Amygdala (tissue), 56 donors: ENCODE measurements at regions not wholly inside any gene's neighbourhood (a gene's known extent, or its start where the extent isn't known, plus 50 kb on each side); places are given as distances from the start of the nearest gene placed in this dataset.
"Not testable (repeated sequence)": the region's sequence is repeated elsewhere in the genome, so short reads cannot be mapped to it uniquely, and the experiment has no call there.

Experiments
- DNase-seq, 56 donors: peaks; one replicate each; lab custom pipeline; 2025; lab: John Stamatoyannopoulos, UW

- no peak for DNase-seq
These were observed 321.0 kb downstream of the TMEM121 start for GRCh38 chr14:105847400-105847799.

GRCh38 chr14:105848570-105848969 is 322.2 kb downstream of the TMEM121 start:
- no peak for DNase-seq

DNA sequence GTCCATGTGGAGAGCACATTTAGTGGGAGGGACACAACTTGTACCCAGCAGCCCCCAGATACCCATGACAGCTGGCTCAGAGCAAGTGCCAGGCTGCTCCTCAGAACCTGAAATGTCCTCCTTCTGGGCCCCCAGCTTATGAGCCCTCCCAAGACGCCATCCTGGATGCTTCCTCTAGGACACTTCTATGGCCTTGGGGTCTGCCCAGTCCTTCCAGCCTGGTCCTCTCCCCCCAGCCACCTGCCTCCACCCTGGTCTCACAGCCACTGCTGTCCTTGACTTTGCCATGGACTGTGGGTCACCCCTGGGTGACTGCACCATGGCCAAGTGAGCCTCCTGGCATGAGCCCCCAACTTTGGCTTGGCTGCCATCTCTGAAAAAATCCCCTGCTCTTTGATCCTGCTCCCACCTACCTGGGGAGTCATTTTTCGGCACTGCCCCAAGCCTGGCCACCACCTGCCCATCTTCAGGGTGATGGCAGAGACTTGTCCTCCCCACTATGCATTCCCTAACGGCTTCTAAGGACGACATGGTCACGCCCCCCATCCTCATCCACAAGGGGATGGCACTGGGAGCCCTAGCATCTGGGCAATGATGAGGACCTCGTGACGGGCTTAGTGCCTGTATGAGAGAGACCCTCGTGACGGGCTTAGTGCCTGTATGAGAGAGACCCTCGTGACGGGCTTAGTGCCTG is 323.7 kb downstream of the TMEM121 start:
- no peak for DNase-seq

GRCh38 chr14:105850853-105851581 is 324.6 kb downstream of the TMEM121 start:
- no peak for DNase-seq

GRCh38 chr14:105851716-105852377 is 325.5 kb downstream of the TMEM121 start:
- DNase-seq, result no peak

DNA sequence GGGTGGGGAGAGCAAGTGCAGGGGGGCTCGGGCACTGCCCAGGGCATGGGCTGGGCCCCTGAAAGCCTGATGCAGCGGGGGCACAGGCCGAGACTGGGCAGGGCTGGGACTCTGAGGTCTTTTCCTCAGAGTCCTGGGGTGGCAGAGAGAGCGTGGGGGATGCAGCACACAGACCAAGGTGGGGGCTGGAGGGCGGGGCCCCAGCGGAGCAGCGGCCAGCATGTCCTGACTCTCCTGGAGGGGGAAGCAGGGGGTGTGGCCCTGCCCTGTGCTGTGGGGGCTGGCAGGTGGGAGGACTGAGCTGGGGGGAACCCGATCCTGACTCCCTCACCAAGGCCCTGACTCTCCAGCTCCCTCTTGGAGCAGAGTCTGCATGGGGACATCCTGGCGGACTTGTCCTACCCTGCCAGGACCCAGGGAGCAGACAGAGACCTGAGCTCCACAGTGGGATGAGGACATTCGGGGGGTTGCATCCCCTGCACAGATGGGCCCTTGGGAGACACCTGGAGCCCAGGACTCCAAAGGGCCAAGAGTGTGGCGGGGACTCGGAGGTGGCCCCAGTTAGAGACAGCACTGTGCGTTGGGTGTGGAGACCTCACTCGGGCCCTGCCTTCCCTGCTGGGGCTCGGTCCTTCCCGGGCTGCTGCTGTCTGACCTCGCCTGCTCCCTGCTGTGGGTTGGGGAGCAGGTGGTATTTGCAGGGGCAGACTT is 326.1 kb downstream of the TMEM121 start:
- no peak for DNase-seq

GRCh38 chr14:105853089-105853906 is 326.9 kb downstream of the TMEM121 start:
- DNase-seq, result peak in 1 of 56 donors; percentile 17

DNA sequence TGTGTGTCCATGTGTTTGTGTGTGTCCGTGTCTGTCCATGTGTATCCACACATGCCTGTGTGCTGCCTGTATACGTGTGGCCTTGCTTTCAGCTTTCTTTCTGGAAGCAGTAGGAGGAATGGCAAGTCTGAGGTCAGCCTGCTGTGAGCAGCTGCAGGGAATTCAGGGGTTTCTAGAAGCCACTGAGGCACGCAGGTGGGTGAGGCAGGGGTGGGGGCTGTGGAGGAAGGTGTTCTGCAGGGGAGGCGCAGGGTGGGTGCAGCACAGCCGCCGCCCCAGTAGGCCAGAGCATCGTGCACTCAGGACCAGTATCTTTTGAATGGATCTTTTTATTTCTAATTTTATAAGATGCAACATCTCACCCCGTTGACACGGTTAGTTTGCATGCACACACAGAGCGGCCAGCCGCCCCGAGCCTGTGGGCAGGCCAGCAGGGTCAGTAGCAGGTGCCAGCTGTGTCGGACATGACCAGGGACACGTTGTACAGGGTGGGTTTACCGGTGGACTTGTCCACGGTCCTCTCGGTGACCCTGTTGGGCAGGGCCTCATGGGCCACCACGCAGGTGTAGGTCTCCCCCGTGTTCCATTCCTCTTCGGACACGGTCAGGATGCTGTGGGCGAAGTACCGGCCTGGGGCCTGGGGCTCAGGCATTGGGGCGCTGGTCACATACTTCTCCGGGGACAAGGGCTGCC is 327.7 kb downstream of the TMEM121 start:
- DNase-seq, result no peak

DNA sequence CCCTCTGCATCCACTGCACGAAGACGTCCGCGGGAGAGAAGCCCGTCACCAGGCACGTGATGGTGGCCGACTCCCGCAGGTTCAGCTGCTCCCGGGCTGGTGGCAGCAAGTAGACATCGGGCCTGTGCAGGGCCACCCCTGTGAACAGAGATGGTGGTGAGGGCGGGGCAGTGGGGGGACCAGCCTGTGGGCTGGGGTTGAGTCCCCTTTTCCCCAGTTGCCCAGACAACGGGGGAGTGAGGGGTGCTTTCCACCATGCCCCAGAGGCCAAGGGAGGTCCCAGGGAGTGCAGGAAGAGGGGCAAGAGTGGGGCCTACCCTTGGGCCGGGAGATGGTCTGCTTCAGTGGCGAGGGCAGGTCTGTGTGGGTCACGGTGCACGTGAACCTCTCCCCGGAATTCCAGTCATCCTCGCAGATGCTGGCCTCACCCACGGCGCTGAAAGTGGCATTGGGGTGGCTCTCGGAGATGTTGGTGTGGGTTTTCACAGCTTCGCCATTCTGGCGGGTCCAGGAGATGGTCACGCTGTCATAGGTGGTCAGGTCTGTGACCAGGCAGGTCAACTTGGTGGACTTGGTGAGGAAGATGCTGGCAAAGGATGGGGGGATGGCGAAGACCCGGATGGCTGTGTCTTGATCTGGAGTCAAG is 328.3 kb downstream of the TMEM121 start:
- DNase-seq, result no peak

DNA sequence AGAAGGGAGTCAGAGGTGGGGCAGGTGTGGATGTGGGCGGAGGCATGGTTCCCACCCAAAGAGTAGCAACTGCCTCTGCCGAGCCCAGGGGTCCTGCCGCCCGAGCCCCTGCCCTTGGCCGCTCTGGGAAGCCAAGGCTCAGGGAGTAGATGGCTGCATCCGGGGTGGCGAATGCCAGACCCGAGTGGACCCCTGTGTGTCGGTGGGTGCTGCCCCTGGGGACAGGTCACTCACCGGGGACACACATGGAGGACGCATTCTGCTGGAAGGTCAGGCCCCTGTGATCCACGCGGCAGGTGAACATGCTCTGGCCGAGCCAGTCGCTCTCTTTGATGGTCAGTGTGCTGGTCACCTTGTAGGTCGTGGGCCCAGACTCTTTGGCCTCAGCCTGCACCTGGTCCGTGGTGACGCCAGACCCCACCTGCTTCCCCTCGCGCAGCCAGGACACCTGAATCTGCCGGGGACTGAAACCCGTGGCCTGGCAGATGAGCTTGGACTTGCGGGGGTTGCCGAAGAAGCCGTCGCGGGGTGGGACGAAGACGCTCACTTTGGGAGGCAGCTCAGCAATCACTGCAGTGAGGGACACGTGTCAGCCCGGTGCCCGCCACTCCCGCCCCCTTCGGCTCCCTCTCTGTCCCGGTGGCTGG is 329.0 kb downstream of the TMEM121 start:
- no peak for DNase-seq

DNA sequence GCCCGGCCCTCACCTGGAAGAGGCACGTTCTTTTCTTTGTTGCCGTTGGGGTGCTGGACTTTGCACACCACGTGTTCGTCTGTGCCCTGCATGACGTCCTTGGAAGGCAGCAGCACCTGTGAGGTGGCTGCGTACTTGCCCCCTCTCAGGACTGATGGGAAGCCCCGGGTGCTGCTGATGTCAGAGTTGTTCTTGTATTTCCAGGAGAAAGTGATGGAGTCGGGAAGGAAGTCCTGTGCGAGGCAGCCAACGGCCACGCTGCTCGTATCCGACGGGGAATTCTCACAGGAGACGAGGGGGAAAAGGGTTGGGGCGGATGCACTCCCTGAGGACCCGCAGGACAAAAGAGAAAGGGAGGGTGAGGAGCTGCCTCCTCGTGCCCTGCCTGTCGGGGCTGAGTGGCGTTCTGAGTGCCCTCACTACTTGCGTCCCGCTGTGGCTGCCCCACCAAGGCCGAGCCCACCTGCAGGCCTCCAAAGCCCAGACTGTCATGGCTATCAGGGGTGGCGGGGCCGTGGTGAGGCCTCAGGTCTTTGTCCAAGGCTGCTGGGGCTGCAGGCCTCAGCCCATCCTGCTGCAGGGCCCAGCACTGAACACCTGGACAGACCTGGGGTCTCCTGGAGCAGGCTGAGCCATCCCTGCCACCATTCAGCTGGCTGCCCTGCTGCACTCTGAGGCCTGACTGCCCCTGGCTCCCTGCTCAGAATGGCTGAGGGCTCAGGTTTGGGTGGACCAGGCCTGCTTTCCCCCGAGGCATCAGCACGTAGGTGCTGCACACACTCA is 329.7 kb downstream of the TMEM121 start:
- no peak for DNase-seq

DNA sequence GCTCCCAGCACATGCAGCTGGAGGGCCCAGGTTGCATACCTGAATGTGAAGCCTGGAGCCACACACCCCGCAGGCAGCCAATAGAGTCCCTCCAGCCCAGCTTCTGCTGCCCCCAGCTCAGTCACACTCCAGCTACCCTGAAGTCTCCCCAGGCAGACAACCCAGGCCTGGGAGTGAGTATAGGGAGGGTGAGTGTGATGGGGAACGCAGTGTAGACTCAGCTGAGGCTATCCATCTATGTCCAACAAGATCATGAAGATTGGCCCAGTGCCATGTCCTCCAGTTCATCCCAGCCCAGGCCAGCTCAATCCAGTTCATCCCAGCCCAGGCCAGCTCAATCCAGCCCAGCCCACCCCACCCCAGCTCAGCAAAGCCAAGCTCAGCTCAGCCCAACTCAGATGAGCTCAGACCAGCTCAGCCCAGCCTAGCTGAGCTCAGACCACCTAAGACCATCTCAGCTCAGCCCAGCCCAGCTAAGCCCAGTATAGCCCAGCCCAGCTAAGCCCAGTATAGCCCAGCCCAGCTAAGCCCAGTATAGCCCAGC is 330.4 kb downstream of the TMEM121 start:
- DNase-seq, result no peak

- DNase-seq, result no peak
These were observed 330.9 kb downstream of the TMEM121 start for GRCh38 chr14:105857220-105857825.

DNA sequence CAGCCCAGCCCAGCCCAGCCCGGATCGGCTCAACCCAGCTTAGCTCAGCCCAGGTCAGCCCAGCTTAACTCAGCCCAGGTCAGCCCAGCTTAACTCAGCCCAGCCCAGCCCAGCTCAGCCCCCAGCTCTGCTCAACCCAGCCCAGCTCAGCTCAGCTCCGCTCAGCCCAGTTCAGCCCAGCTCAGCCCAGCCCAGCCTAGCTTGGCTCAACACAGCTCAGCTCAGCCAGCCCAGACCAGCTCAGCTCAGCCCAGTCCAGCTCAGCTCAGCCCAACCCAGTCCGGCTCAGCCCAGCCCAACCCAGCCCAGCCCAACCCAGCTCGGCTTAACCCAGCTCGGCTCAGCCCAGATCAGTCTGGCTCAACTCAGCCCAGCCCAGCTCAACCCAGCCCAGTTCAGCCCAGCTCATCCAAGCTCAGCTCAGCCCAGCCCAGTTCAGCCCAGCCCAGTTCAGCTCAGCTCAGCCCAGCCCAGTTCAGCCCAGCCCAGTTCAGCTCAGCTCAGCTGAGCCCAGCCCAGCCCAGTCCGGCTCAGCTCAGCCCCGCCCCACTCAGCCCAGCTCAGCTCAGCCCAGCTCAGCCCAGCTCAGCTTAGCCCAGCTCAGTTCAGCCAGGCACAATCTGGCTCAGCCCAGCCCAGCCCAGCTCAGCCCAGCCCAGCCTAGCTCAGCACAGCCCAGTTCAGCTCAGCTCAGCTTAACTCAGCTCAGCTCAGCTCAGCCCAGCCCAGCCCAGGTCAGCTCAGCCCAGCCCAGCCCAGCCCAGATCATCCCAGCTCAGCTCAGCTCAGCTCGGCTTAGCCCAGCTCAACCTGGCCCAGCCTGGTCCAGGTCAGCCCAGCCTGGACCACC is 331.7 kb downstream of the TMEM121 start:
- DNase-seq, result no peak

DNA sequence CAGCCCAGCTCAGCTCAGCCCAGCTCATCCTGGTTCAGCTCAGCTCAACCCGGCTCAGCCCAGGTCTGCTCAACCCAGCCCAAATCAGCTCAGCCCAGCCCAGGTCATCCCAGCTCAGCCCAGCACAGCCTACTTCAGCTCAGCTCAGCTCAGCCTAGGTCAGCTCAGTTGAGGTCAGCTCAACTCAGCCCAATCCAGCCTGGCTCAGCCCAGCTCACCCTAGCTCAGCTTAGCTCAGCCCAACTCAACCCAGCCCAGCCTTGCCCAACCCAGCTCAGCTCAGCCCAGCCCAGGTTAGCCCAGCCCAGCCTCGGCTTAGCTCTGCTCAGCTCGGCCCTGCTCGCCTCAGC is 332.3 kb downstream of the TMEM121 start:
- no peak for DNase-seq

DNA sequence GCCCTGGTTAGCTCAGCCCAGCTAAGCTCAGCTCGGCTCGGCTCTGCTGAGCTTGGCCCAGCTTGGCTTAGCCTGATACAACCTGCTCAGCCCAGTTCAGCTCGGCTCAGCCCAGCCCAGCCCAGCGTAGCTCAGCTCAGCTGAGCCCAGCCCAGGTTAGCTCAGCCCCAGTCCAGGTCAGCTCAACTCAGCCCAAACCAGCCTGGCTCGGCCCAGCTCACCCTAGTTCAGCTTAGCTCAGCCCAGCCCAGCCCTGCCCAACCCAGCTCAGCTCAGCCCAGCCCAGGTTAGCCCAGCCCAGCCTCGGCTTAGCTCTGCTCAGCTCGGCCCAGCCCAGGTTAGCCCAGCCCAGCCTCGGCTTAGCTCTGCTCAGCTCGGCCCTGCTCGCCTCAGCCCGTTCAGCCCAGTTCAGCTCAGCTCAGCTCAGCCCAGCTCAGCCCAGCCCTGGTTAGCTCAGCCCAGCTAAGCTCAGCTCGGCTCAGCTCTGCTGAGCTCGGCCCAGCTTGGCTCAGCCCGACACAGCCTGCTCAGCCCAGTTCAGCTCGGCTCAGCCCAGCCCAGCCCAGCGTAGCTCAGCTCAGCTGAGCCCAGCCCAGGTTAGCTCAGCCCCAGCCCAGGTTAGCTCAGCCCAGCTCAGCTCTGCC is 332.8 kb downstream of the TMEM121 start:
- DNase-seq, result not testable (repeated sequence)
